Ovary (tissue), 7 donors: ENCODE measurements at regions not wholly inside any gene's neighbourhood (a gene's known extent, or its start where the extent isn't known, plus 50 kb on each side); places are given as distances from the start of the nearest gene placed in this dataset.
"Not testable (repeated sequence)": the region's sequence is repeated elsewhere in the genome, so short reads cannot be mapped to it uniquely, and the experiment has no call there.

Experiments
- DNase-seq, 5 donors: peaks; one replicate each; pipeline ENCODE4 v3.0.0-alpha.2; 2019 to 2020
- H3K27ac ChIP-seq, 2 donors: fragments of 200-600 bp; one replicate each; pipeline versions ENCODE4 v1.5.1 to v1.8.0; 2019 to 2022
- H3K27me3 ChIP-seq: fragments of 200-600 bp; one replicate; pipeline ENCODE4 v1.8.0; 2022
- H3K36me3 ChIP-seq: fragments of 200-600 bp; sonication (generic); one replicate; pipeline ENCODE4 v1.5.1; 2019
- H3K4me1 ChIP-seq: one replicate; pipeline ENCODE4 v1.8.1; 2013; ENCODE audit warnings: mild to moderate bottlenecking, moderate library complexity; ENCODE audit not compliant: insufficient read depth
- H3K4me3 ChIP-seq: fragments of 200-600 bp; sonication (generic); one replicate; pipeline ENCODE4 v1.5.1; 2017
- H3K9me3 ChIP-seq, 2 donors: fragments of 200-600 bp in 1 of 2; sonication (generic) in 1 of 2; one replicate each; pipeline versions ENCODE4 v1.5.1 to v1.8.1; 2013 to 2019; ENCODE audit warnings: mild to moderate bottlenecking in 1 of 2, moderate library complexity in 1 of 2
- CTCF ChIP-seq, 3 donors: fragments of 450-650 bp in 2 of 3; fragments of 200-600 bp in 1 of 3; IDR thresholded peaks; one replicate each; pipeline versions ENCODE4 v1.5.1 to v1.8.0; 2016 to 2022; ENCODE audit warnings: antibody characterized with exemption in 3 of 3, mild to moderate bottlenecking in 1 of 3
- EP300 ChIP-seq: sonication (generic); formaldehyde crosslinking; IDR thresholded peaks from one replicate; pipeline ENCODE4 v1.6.1; 2017; ENCODE audit warnings: antibody characterized with exemption
- POLR2A ChIP-seq: fragments of 450-650 bp; IDR thresholded peaks from one replicate; pipeline ENCODE4 v1.6.1; 2017; ENCODE audit warnings: antibody characterized with exemption, mild to moderate bottlenecking, moderate library complexity
- WGBS, 3 donors: extraction: QIAGEN DNeasy Blood & Tissue Kit in 1 of 3; methylation state at CpG; one replicate each; pipeline versions ENCODE4 v1.1.5 to v1.1.7; 2013 to 2017; 5-methylcytosine and 5-hydroxymethylcytosine counted together
- intact Hi-C, 4 donors: fragments of 100-400 bp; cut with DNase I; formaldehyde crosslinking; loops; one replicate each; pipeline versions ENCODE4 v1.11.0 to v1.15.1; 2022 to 2023
- donor health status: DM: no; HTN: no; CAD: no; lungs with moderate emphysema.
- donor health status: DM: no; HTN: no; CAD: no.
- donor health status: Bipolar disorder and iron deficiency.
- donor health status: DM: no; HTN: no; CAD: no.
- donor health status: DM: yes; HTN: yes; CAD: no.

DNA sequence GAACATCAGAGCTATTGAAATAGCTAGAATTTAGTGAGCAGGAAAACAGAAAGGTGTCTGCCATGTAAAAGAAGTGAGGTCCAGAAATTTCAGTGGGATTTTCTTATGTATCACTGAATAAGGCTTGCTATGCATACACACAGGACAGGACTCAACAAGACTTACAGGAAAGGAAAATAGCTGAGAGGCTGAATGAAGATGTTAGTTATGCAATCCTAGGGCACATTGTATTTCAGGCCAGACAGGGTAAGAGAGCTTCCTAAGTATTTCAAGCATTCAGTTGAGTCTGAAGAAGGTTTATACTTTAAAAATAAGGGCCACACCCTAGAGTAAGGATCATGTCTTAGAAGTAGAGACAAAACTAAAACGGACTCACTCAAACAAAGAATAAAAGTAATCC lies 419.9 kb upstream of the PRR20A start:
- intact Hi-C loops = no loop called here
- Histone ChIP-seq H3K4me3 (no peak overlapping the region), H3K27ac (no peak overlapping the region), H3K4me1 (no peaks in the 10 kb centered on the region), H3K27me3 (no peaks in the 10 kb centered on the region), H3K36me3 (no peaks in the 10 kb centered on the region), H3K9me3 (no peaks in the 10 kb centered on the region)
- TF ChIP-seq EP300 = no peak
- no peak for TF ChIP-seq POLR2A
- no peak for DNase-seq
- 78 to 84% (median 81%) methylated on average over 1 of the region's 1 CpG for WGBS, 3 donors

- Histone ChIP-seq H3K9me3 (no peaks in the 10 kb centered on the region), H3K27ac (no peak overlapping the region), H3K4me3 (no peak overlapping the region), H3K27me3 (no peaks in the 10 kb centered on the region), H3K36me3 (no peaks in the 10 kb centered on the region), H3K4me1 (no peaks in the 10 kb centered on the region)
- no peak for TF ChIP-seq EP300
- TF ChIP-seq CTCF (IDR thresholded peaks at IDR 0.05) = no peak
- no peak for TF ChIP-seq POLR2A
- no peak for DNase-seq
- 95 to 97% (median 95%) methylated on average over 21 to 35 of the region's 35 CpGs for WGBS, 3 donors
- intact Hi-C loops = no loop called here
These were observed 405.2 kb upstream of the PRR20A start for GRCh38 chr13:56735537-56735942.

- DNase-seq = no peak
- H3K4me3 ChIP-seq = no peak overlapping the region
- intact Hi-C loops = no loop called here
- TF ChIP-seq EP300 (no peak), POLR2A (no peak), CTCF (IDR thresholded peaks at IDR 0.05) (no peak)
- no peaks in the 10 kb centered on the region for H3K27me3 ChIP-seq
- H3K27ac ChIP-seq = no peak overlapping the region
- no peaks in the 10 kb centered on the region for H3K4me1 ChIP-seq
- no peaks in the 10 kb centered on the region for H3K9me3 ChIP-seq
- 77 to 84% (median 78%) methylated on average over 1 of the region's 1 CpG for WGBS, 3 donors
- H3K36me3 ChIP-seq = no peaks in the 10 kb centered on the region
These were observed 403.8 kb upstream of the PRR20A start for GRCh38 chr13:56736966-56737365.

DNA sequence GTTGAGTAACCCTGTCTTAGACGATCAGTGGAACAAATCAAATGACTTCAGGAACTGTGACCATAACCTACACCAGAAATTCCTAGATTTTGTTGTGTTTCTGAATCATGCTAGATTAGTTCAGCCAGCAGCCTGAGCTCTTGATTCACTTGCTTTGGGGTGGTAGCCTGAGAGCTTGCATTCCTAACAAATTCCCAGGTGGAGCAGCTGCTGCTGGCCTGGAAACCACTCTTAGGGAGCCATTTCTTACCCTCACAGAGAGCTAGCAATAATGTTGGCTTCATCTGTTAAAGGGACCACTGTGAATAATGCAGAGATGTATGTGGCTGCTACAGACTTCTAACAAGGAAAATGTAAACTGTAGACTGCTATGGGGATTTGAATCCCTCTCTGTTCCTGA lies 388.1 kb upstream of the PRR20A start:
- 73 to 88% (median 76%) methylated on average over 1 of the region's 1 CpG for WGBS, 3 donors
- H3K27ac ChIP-seq = no peak overlapping the region
- H3K4me3 ChIP-seq = no peak overlapping the region
- no peaks in the 10 kb centered on the region for H3K4me1 ChIP-seq
- H3K9me3 ChIP-seq = no peaks in the 10 kb centered on the region
- no peaks in the 10 kb centered on the region for H3K36me3 ChIP-seq
- TF ChIP-seq CTCF (IDR thresholded peaks at IDR 0.05) (no peak), POLR2A (no peak), EP300 (no peak)
- peaks cover 4% of the 10 kb centered on the region for H3K27me3 ChIP-seq
- intact Hi-C loops = no loop called here
- DNase-seq = no peak

GRCh38 chr13:56755181-56755935 lies 385.4 kb upstream of the PRR20A start:
- no peak for TF ChIP-seq POLR2A
- TF ChIP-seq CTCF (IDR thresholded peaks at IDR 0.05) = no peak
- no peak for TF ChIP-seq EP300
- H3K9me3 ChIP-seq = no peaks in the 10 kb centered on the region
- 34 to 55% (median 41%) methylated on average over 3 of the region's 3 CpGs for WGBS, 3 donors
- intact Hi-C loops = no loop called here
- H3K27me3 ChIP-seq = peaks cover 4% of the 10 kb centered on the region
- no peaks in the 10 kb centered on the region for H3K4me1 ChIP-seq
- DNase-seq = no peak
- no peak overlapping the region for H3K27ac ChIP-seq
- no peak overlapping the region for H3K4me3 ChIP-seq
- H3K36me3 ChIP-seq = no peaks in the 10 kb centered on the region

DNA sequence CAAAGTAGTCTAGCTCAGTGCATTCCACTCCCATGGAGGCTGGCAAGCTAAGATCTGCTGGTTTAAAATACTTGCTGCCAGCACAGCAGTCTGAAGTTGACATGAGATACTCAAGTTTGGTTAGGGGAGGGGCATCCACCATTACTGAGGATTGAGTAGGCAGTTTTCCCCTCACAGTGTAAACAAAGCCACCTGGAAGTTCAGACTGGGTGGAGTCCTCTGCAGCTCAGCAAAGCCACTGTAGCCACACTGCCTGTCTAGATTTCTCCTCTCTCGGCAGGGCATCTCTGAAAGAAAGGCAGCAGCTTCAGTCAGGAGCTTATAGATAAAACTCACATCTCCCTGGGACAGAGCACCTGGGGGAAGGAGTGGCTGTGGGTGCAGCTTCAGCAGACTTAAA lies 377.4 kb upstream of the PRR20A start:
- H3K4me3 ChIP-seq, H3K27me3 ChIP-seq, H3K27ac ChIP-seq, DNase-seq, H3K9me3 ChIP-seq, H3K4me1 ChIP-seq, intact Hi-C loops, H3K36me3 ChIP-seq: not testable (repeated sequence)
- 73 to 94% (median 82%) methylated on average over 1 of the region's 1 CpG for WGBS, 3 donors
